Upper lobe of left lung (tissue), 6 donors: ENCODE measurements at regions not wholly inside any gene's neighbourhood (a gene's known extent, or its start where the extent isn't known, plus 50 kb on each side); places are given as distances from the start of the nearest gene placed in this dataset.

Source experiments
- ATAC-seq, 2 donors: fragments of 200-7000 bp; cut with Tn5 transposase; one replicate each; pipeline ENCODE4 v1.9.1; 2022; ENCODE audit warnings: mild to moderate bottlenecking in 2 of 2, moderate library complexity in 2 of 2; ENCODE audit not compliant: low FRiP score in 2 of 2
- DNase-seq, 2 donors: peaks; one replicate each; pipeline ENCODE4 v3.0.0-alpha.2; 2019 to 2020
- H3K27ac ChIP-seq, 4 donors: fragments of 200-600 bp; sonication (generic); one replicate each; pipeline ENCODE4 v1.5.1; 2016 to 2019
- H3K27me3 ChIP-seq, 4 donors: fragments of 200-600 bp; sonication (generic); one replicate each; pipeline ENCODE4 v1.5.1; 2017 to 2019
- H3K36me3 ChIP-seq, 4 donors: fragments of 200-600 bp; sonication (generic); one replicate each; pipeline ENCODE4 v1.5.1; 2016 to 2019
- H3K4me1 ChIP-seq, 4 donors: fragments of 200-600 bp; sonication (generic); one replicate each; pipeline ENCODE4 v1.5.1; 2018 to 2019
- H3K4me3 ChIP-seq, 4 donors: fragments of 200-600 bp; sonication (generic); one replicate each; pipeline ENCODE4 v1.5.1; 2017 to 2019; ENCODE audit warnings: mild to moderate bottlenecking in 2 of 4, moderate library complexity in 1 of 4
- H3K9me3 ChIP-seq, 4 donors: fragments of 200-600 bp; sonication (generic); one replicate each; pipeline ENCODE4 v1.5.1; 2018 to 2019
- EP300 ChIP-seq, 4 donors: sonication (generic); formaldehyde crosslinking; IDR thresholded peaks; one replicate each; pipeline ENCODE4 v1.5.1; 2017; ENCODE audit warnings: antibody characterized with exemption in 4 of 4, control low read depth in 2 of 4
- POLR2A ChIP-seq, 4 donors: fragments of 450-650 bp; IDR thresholded peaks; one replicate each; pipeline ENCODE4 v1.5.1; 2016 to 2017; ENCODE audit warnings: antibody characterized with exemption in 4 of 4, mild to moderate bottlenecking in 2 of 4
- POLR2AphosphoS5 ChIP-seq, 2 donors: sonication (generic); formaldehyde crosslinking; IDR thresholded peaks; one replicate each; pipeline ENCODE4 v1.5.1; 2017; ENCODE audit warnings: antibody characterized with exemption in 2 of 2
- WGBS, 2 donors: methylation state at CpG; one replicate each; pipeline ENCODE4 v1.1.5; 2017 to 2018; 5-methylcytosine and 5-hydroxymethylcytosine counted together
- TF ChIP-seq, protein P1 (sequence below), 6 experiments: fragments of 450-650 bp in 4 of 6; fragments of 200-600 bp in 2 of 6; sonication (generic) in 2 of 6; IDR thresholded peaks; one replicate each; pipeline ENCODE4 v1.5.1; 2016 to 2019; ENCODE audit warnings: antibody characterized with exemption in 6 of 6
- donor health status: DM: no; HTN: no; CAD: no; lungs with moderate emphysema.
- donor health status: DM: no; HTN: yes; CAD: no; lungs with severe emphysema.

DNA sequence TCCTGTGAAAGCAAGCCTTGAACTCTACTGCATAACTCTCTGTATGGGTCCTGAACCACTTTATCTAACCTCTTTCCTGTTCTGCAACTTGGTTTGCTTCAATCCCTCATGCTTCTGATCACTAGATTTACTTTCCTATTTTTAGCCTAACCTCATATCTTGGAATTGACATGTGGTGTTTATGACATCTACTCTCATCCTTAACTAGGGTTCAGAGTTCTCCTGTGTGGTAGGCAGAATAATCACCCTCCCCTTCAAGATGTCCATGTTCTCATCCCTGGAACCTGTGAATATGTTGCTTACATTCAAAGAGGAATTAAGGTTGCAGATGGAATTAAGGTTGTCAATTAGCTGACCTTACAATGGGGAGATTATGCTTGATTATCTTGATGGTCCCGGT, 67.4 kb upstream of the STXBP6 start:
- 100% methylated on average over 1 of the region's 1 CpG for WGBS, 2 donors
- H3K27ac ChIP-seq: no peak overlapping the region
- H3K27me3 ChIP-seq: no peaks in the 10 kb centered on the region
- DNase-seq (no peak), ATAC-seq (no peak)
- no peak overlapping the region for H3K4me3 ChIP-seq
- TF ChIP-seq POLR2A (IDR thresholded peaks at IDR 0.05) (no peak), EP300 (IDR thresholded peaks at IDR 0.05) (no peak), POLR2AphosphoS5 (IDR thresholded peaks at IDR 0.05) (no peak)
- TF ChIP-seq, protein P1, sequence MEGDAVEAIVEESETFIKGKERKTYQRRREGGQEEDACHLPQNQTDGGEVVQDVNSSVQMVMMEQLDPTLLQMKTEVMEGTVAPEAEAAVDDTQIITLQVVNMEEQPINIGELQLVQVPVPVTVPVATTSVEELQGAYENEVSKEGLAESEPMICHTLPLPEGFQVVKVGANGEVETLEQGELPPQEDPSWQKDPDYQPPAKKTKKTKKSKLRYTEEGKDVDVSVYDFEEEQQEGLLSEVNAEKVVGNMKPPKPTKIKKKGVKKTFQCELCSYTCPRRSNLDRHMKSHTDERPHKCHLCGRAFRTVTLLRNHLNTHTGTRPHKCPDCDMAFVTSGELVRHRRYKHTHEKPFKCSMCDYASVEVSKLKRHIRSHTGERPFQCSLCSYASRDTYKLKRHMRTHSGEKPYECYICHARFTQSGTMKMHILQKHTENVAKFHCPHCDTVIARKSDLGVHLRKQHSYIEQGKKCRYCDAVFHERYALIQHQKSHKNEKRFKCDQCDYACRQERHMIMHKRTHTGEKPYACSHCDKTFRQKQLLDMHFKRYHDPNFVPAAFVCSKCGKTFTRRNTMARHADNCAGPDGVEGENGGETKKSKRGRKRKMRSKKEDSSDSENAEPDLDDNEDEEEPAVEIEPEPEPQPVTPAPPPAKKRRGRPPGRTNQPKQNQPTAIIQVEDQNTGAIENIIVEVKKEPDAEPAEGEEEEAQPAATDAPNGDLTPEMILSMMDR (IDR thresholded peaks at IDR 0.05): no peak
- no peaks in the 10 kb centered on the region for H3K9me3 ChIP-seq
- no peaks in the 10 kb centered on the region for H3K4me1 ChIP-seq
- H3K36me3 ChIP-seq: no peaks in the 10 kb centered on the region

DNA sequence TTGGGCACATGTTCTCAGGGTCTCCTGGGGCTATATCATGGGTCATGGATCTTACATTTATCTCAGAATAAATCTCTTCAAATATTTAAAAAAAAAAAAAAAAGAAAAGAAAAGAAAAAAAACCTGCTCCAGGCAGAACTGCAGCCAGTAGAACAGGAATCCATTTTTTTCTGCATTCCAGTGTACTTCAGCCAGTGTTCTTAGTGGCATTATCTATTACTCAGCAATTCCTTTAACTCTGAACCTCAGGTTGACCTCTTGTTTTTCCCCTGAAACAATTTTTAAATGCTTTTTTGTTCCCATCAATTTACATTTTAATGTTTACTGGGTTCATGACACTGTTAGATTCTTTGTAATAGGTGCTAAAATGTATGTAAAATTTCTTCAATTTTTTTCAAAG, 66.7 kb upstream of the STXBP6 start:
- TF ChIP-seq, protein P1 (IDR thresholded peaks at IDR 0.05): no peak
- no peak for TF ChIP-seq POLR2A (IDR thresholded peaks at IDR 0.05)
- no peak for TF ChIP-seq POLR2AphosphoS5 (IDR thresholded peaks at IDR 0.05)
- TF ChIP-seq EP300 (IDR thresholded peaks at IDR 0.05): no peak
- H3K27ac ChIP-seq: no peak overlapping the region
- ATAC-seq: no peak

DNA sequence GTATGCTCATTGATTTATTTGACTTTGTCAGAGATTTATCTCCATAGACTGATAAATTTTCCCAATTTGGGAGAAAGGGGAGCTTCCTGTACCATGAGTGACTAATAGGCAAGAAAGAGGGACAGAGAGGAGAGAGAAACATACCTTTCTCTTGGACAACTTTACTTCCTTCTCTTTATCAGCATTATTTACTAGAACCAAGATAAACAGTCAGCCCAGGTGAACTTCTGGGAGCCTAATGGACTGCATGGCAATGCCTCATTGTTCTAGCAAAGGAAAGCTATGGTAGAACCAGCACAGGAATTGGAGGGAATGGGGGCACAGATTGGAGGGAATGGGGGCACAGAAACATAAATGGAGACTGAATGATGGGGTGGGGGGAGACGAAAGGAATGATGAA, 63.4 kb upstream of the STXBP6 start:
- 85 to 86% methylated on average over 1 of the region's 1 CpG for WGBS, 2 donors
- DNase-seq (no peak), ATAC-seq (no peak)
- no peaks in the 10 kb centered on the region for H3K36me3 ChIP-seq
- H3K27me3 ChIP-seq: no peaks in the 10 kb centered on the region
- no peak overlapping the region for H3K4me3 ChIP-seq
- H3K9me3 ChIP-seq: no peaks in the 10 kb centered on the region
- no peaks in the 10 kb centered on the region for H3K4me1 ChIP-seq
- H3K27ac ChIP-seq: no peak overlapping the region
- TF ChIP-seq EP300 (IDR thresholded peaks at IDR 0.05): no peak

More for the DNA sequence above, 66.7 kb upstream of the STXBP6 start:
- H3K36me3 ChIP-seq: no peaks in the 10 kb centered on the region
- no peaks in the 10 kb centered on the region for H3K9me3 ChIP-seq
- no peak overlapping the region for H3K4me3 ChIP-seq
- DNase-seq: no peak
- no peaks in the 10 kb centered on the region for H3K27me3 ChIP-seq
- no peaks in the 10 kb centered on the region for H3K4me1 ChIP-seq

DNA sequence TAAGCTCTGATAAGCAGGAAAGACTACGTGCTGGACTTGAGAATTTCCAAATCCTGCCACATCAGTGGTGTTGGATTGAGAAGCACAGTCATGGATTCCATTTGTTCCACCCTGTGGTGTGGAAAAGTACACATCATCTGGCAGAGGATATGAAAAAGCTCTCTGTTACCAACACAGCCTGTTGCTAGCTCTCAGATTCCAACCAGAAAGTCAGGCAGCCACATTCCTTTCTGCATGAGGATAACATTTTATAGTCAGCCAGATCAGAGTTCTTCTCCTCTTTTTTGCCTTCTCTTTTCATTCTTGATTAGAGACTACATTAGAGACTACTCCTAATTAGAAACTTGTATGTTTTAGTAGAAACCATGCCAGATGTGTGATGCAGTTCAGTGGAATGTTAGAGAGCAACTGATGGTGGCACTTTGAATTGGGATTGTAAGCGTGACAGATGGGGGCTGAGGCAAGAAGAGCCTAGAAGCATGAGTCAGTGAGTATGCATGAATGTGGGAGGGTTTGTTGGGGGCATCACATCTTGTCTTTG, 61.2 kb upstream of the STXBP6 start:
- DNase-seq: no peak
- ATAC-seq: peak; percentile 67 to 96
- Histone ChIP-seq H3K27ac (no peak overlapping the region), H3K36me3 (no peaks in the 10 kb centered on the region), H3K4me1 (no peaks in the 10 kb centered on the region), H3K4me3 (no peak overlapping the region), H3K9me3 (no peaks in the 10 kb centered on the region), H3K27me3 (no peaks in the 10 kb centered on the region)
- TF ChIP-seq EP300 (IDR thresholded peaks at IDR 0.05) (no peak), POLR2A (IDR thresholded peaks at IDR 0.05) (no peak), POLR2AphosphoS5 (IDR thresholded peaks at IDR 0.05) (no peak)
- TF ChIP-seq, protein P1 (IDR thresholded peaks at IDR 0.05): no peak
- WGBS, 2 donors: 59 to 66% methylated on average over 2 of the region's 2 CpGs

DNA sequence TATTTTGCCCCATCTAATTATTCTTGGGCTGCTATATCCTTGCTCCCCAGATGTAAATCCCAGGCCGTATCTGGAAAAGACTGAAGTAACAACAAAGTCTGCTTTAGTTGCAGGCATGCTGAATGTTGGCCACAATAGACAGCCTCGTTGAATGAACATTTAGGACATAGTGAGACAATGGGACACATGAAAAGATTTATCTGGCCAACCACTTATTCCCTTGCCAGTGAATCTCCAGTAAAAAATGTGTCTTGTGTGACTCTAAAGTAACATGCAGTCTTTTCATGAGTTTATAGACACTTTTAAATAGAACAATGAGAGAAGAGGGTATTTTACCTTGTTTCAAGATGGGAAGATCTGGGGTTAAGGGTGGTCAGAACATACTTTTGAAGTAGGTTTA, 60.2 kb upstream of the STXBP6 start:
- no peak overlapping the region for H3K27ac ChIP-seq
- no peaks in the 10 kb centered on the region for H3K9me3 ChIP-seq
- ATAC-seq: peak in 1 of 2 donors; percentile 35
- no peak for DNase-seq
- H3K4me3 ChIP-seq: no peak overlapping the region
- H3K36me3 ChIP-seq: no peaks in the 10 kb centered on the region
- no peaks in the 10 kb centered on the region for H3K4me1 ChIP-seq
- no peaks in the 10 kb centered on the region for H3K27me3 ChIP-seq
- 78 to 94% methylated on average over 2 of the region's 2 CpGs for WGBS, 2 donors
- TF ChIP-seq EP300 (IDR thresholded peaks at IDR 0.05) (no peak), POLR2AphosphoS5 (IDR thresholded peaks at IDR 0.05) (no peak), POLR2A (IDR thresholded peaks at IDR 0.05) (no peak)
- TF ChIP-seq, protein P1 (IDR thresholded peaks at IDR 0.05): no peak
